ENCODE measurements at regions not wholly inside any gene's neighbourhood (a gene's known extent, or its start where the extent isn't known, plus 50 kb on each side); places are given as distances from the start of the nearest gene placed in this dataset.
"Not testable (repeated sequence)": the region's sequence is repeated elsewhere in the genome, so short reads cannot be mapped to it uniquely, and the experiment has no call there.

- Histone ChIP-seq H3K27me3 (ENCODE audit: insufficient read depth, low read length) (peaks cover 39% of the 10 kb centered on the region), H3K27ac (ENCODE audit: low read depth, low read length) (no peak overlapping the region), H3K36me3 (ENCODE audit: insufficient read depth, low read length) (no peaks in the 10 kb centered on the region), H2AFZ (ENCODE audit: low read length, unreplicated experiment) (no peak overlapping the region), H3K4me3 (ENCODE audit: low read depth, low read length) (no peak overlapping the region), H3K79me2 (ENCODE audit: control insufficient read depth, insufficient read depth, low read length, unreplicated experiment) (no peaks in the 10 kb centered on the region), H3K4me1 (ENCODE audit: control insufficient read depth, insufficient read depth, low read length, unreplicated experiment) (no peaks in the 10 kb centered on the region)
Measured at GRCh38 chr1:99396389-99396788, 132.1 kb downstream of the PLPPR4 start.

GRCh38 chr1:99397029-99397428 lies 132.7 kb downstream of the PLPPR4 start:
- Histone ChIP-seq H3K36me3 (ENCODE audit: insufficient read depth, low read length) (no peaks in the 10 kb centered on the region), H3K79me2 (ENCODE audit: control insufficient read depth, insufficient read depth, low read length, unreplicated experiment) (no peaks in the 10 kb centered on the region), H3K27me3 (ENCODE audit: insufficient read depth, low read length) (peaks cover 39% of the 10 kb centered on the region), H2AFZ (ENCODE audit: low read length, unreplicated experiment) (no peak overlapping the region), H3K27ac (ENCODE audit: low read depth, low read length) (no peak overlapping the region), H3K4me1 (ENCODE audit: control insufficient read depth, insufficient read depth, low read length, unreplicated experiment) (no peaks in the 10 kb centered on the region), H3K4me3 (ENCODE audit: low read depth, low read length) (no peak overlapping the region)

- Histone ChIP-seq H3K36me3 (ENCODE audit: insufficient read depth, low read length) (no peaks in the 10 kb centered on the region), H3K27ac (ENCODE audit: low read depth, low read length) (no peak overlapping the region), H3K27me3 (ENCODE audit: insufficient read depth, low read length) (peaks cover 39% of the 10 kb centered on the region), H3K79me2 (ENCODE audit: control insufficient read depth, insufficient read depth, low read length, unreplicated experiment) (no peaks in the 10 kb centered on the region), H2AFZ (ENCODE audit: low read length, unreplicated experiment) (no peak overlapping the region), H3K4me1 (ENCODE audit: control insufficient read depth, insufficient read depth, low read length, unreplicated experiment) (no peaks in the 10 kb centered on the region), H3K4me3 (ENCODE audit: low read depth, low read length) (no peak overlapping the region)
Measured at GRCh38 chr1:99397863-99398262, 133.6 kb downstream of the PLPPR4 start.

GRCh38 chr1:99401556-99401955 lies 137.3 kb downstream of the PLPPR4 start:
- peaks cover 11% of the 10 kb centered on the region for H3K27me3 ChIP-seq (ENCODE audit: insufficient read depth, low read length)
- not testable (repeated sequence) for H3K79me2 ChIP-seq (ENCODE audit: control insufficient read depth, insufficient read depth, low read length, unreplicated experiment); H3K4me1 ChIP-seq (ENCODE audit: control insufficient read depth, insufficient read depth, low read length, unreplicated experiment); H3K36me3 ChIP-seq (ENCODE audit: insufficient read depth, low read length); H2AFZ ChIP-seq (ENCODE audit: low read length, unreplicated experiment); H3K27ac ChIP-seq (ENCODE audit: low read depth, low read length); H3K4me3 ChIP-seq (ENCODE audit: low read depth, low read length)

GRCh38 chr1:99404399-99404798 lies 140.1 kb downstream of the PLPPR4 start:
- H3K36me3 ChIP-seq (ENCODE audit: insufficient read depth, low read length); H3K79me2 ChIP-seq (ENCODE audit: control insufficient read depth, insufficient read depth, low read length, unreplicated experiment); H2AFZ ChIP-seq (ENCODE audit: low read length, unreplicated experiment); H3K4me3 ChIP-seq (ENCODE audit: low read depth, low read length); H3K27me3 ChIP-seq (ENCODE audit: insufficient read depth, low read length); H3K27ac ChIP-seq (ENCODE audit: low read depth, low read length); H3K4me1 ChIP-seq (ENCODE audit: control insufficient read depth, insufficient read depth, low read length, unreplicated experiment): not testable (repeated sequence)

GRCh38 chr1:99405325-99405724 lies 141.0 kb downstream of the PLPPR4 start:
- not testable (repeated sequence) for H3K27me3 ChIP-seq (ENCODE audit: insufficient read depth, low read length); H3K27ac ChIP-seq (ENCODE audit: low read depth, low read length); H3K4me1 ChIP-seq (ENCODE audit: control insufficient read depth, insufficient read depth, low read length, unreplicated experiment); H3K36me3 ChIP-seq (ENCODE audit: insufficient read depth, low read length); H3K4me3 ChIP-seq (ENCODE audit: low read depth, low read length); H2AFZ ChIP-seq (ENCODE audit: low read length, unreplicated experiment); H3K79me2 ChIP-seq (ENCODE audit: control insufficient read depth, insufficient read depth, low read length, unreplicated experiment)

GRCh38 chr1:99407018-99407417 lies 142.7 kb downstream of the PLPPR4 start:
- Histone ChIP-seq H3K27ac (ENCODE audit: low read depth, low read length) (no peak overlapping the region), H3K27me3 (ENCODE audit: insufficient read depth, low read length) (0 out of 2 replicates have a peak, but pooled peaks cover 4% of the 10 kb centered on the region), H2AFZ (ENCODE audit: low read length, unreplicated experiment) (no peak overlapping the region), H3K79me2 (ENCODE audit: control insufficient read depth, insufficient read depth, low read length, unreplicated experiment) (no peaks in the 10 kb centered on the region), H3K36me3 (ENCODE audit: insufficient read depth, low read length) (no peaks in the 10 kb centered on the region), H3K4me1 (ENCODE audit: control insufficient read depth, insufficient read depth, low read length, unreplicated experiment) (no peaks in the 10 kb centered on the region), H3K4me3 (ENCODE audit: low read depth, low read length) (no peak overlapping the region)

GRCh38 chr1:99424087-99424486 lies 159.8 kb downstream of the PLPPR4 start:
- no peaks in the 10 kb centered on the region for H3K4me1 ChIP-seq (ENCODE audit: control insufficient read depth, insufficient read depth, low read length, unreplicated experiment)
- H3K27me3 ChIP-seq (ENCODE audit: insufficient read depth, low read length) = peaks cover 6% of the 10 kb centered on the region; the same call in 1 of the 2 replicates
- H2AFZ ChIP-seq (ENCODE audit: low read length, unreplicated experiment) = no peak overlapping the region
- H3K36me3 ChIP-seq (ENCODE audit: insufficient read depth, low read length) = no peaks in the 10 kb centered on the region
- H3K4me3 ChIP-seq (ENCODE audit: low read depth, low read length) = no peak overlapping the region
- no peak overlapping the region for H3K27ac ChIP-seq (ENCODE audit: low read depth, low read length)
- no peaks in the 10 kb centered on the region for H3K79me2 ChIP-seq (ENCODE audit: control insufficient read depth, insufficient read depth, low read length, unreplicated experiment)

GRCh38 chr1:99429754-99430153 lies 165.5 kb downstream of the PLPPR4 start:
- no peak overlapping the region for H2AFZ ChIP-seq (ENCODE audit: low read length, unreplicated experiment)
- H3K4me3 ChIP-seq (ENCODE audit: low read depth, low read length) = no peak overlapping the region
- H3K36me3 ChIP-seq (ENCODE audit: insufficient read depth, low read length) = no peaks in the 10 kb centered on the region
- H3K27me3 ChIP-seq (ENCODE audit: insufficient read depth, low read length) = no peaks in the 10 kb centered on the region
- H3K79me2 ChIP-seq (ENCODE audit: control insufficient read depth, insufficient read depth, low read length, unreplicated experiment) = no peaks in the 10 kb centered on the region
- H3K27ac ChIP-seq (ENCODE audit: low read depth, low read length) = no peak overlapping the region
- H3K4me1 ChIP-seq (ENCODE audit: control insufficient read depth, insufficient read depth, low read length, unreplicated experiment) = no peaks in the 10 kb centered on the region

GRCh38 chr1:99438656-99439230 lies 174.5 kb downstream of the PLPPR4 start:
- Histone ChIP-seq H3K27ac (ENCODE audit: low read depth, low read length) (no peak overlapping the region), H3K27me3 (ENCODE audit: insufficient read depth, low read length) (no peaks in the 10 kb centered on the region), H3K4me3 (ENCODE audit: low read depth, low read length) (no peak overlapping the region), H3K79me2 (ENCODE audit: control insufficient read depth, insufficient read depth, low read length, unreplicated experiment) (no peaks in the 10 kb centered on the region), H2AFZ (ENCODE audit: low read length, unreplicated experiment) (no peak overlapping the region), H3K4me1 (ENCODE audit: control insufficient read depth, insufficient read depth, low read length, unreplicated experiment) (peaks cover 9% of the 10 kb centered on the region), H3K36me3 (ENCODE audit: insufficient read depth, low read length) (no peaks in the 10 kb centered on the region)

- Histone ChIP-seq H3K4me3 (ENCODE audit: low read depth, low read length) (no peak overlapping the region), H3K4me1 (ENCODE audit: control insufficient read depth, insufficient read depth, low read length, unreplicated experiment) (peaks cover 9% of the 10 kb centered on the region), H2AFZ (ENCODE audit: low read length, unreplicated experiment) (no peak overlapping the region), H3K27me3 (ENCODE audit: insufficient read depth, low read length) (no peaks in the 10 kb centered on the region), H3K27ac (ENCODE audit: low read depth, low read length) (no peak overlapping the region), H3K79me2 (ENCODE audit: control insufficient read depth, insufficient read depth, low read length, unreplicated experiment) (no peaks in the 10 kb centered on the region), H3K36me3 (ENCODE audit: insufficient read depth, low read length) (no peaks in the 10 kb centered on the region)
Measured at GRCh38 chr1:99439433-99440075, 175.3 kb downstream of the PLPPR4 start.

Data from ACC112 (cell line).